Esophagus squamous epithelium (tissue), 4 donors: ENCODE measurements at regions not wholly inside any gene's neighbourhood (a gene's known extent, or its start where the extent isn't known, plus 50 kb on each side); places are given as distances from the start of the nearest gene placed in this dataset.

ENCODE experiments used
- POLR2A ChIP-seq, 4 donors: fragments of 450-650 bp; IDR thresholded peaks; one replicate each; pipeline ENCODE4 v1.6.1; 2017; ENCODE audit warnings: antibody characterized with exemption in 4 of 4, mild to moderate bottlenecking in 4 of 4, moderate library complexity in 3 of 4
- TF ChIP-seq, protein P1 (sequence below), 6 experiments: fragments of 450-650 bp in 4 of 6; fragments of 200-600 bp in 2 of 6; sonication (generic) in 2 of 6; IDR thresholded peaks; one replicate each; pipeline ENCODE4 v1.5.1; 2016 to 2019; ENCODE audit warnings: antibody characterized with exemption in 6 of 6, mild to moderate bottlenecking in 4 of 6, moderate library complexity in 4 of 6

DNA sequence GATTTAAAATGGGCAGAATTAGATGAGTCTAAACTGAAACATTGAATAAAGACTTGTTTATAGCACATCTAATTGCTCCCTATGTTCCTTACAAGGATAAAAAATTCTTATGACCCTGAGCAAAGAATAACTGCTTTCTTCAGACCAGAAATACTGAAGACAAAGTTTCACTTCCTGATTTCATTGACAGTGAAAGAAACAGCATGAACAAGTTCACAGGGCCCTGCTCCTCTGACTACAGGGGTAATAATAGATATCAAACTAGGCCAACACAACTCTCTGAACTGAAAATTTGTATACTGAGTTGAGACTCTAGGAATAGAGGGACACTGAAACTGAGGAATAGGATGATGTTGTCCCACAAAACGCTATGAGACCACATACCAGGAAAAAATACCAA lies 1383.3 kb upstream of the CDH2 start:
- TF ChIP-seq, protein P1, sequence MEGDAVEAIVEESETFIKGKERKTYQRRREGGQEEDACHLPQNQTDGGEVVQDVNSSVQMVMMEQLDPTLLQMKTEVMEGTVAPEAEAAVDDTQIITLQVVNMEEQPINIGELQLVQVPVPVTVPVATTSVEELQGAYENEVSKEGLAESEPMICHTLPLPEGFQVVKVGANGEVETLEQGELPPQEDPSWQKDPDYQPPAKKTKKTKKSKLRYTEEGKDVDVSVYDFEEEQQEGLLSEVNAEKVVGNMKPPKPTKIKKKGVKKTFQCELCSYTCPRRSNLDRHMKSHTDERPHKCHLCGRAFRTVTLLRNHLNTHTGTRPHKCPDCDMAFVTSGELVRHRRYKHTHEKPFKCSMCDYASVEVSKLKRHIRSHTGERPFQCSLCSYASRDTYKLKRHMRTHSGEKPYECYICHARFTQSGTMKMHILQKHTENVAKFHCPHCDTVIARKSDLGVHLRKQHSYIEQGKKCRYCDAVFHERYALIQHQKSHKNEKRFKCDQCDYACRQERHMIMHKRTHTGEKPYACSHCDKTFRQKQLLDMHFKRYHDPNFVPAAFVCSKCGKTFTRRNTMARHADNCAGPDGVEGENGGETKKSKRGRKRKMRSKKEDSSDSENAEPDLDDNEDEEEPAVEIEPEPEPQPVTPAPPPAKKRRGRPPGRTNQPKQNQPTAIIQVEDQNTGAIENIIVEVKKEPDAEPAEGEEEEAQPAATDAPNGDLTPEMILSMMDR (IDR thresholded peaks at IDR 0.05): no peak
- no peak for TF ChIP-seq POLR2A (IDR thresholded peaks at IDR 0.05)
